ENCODE measurements at regions not wholly inside any gene's neighbourhood (a gene's known extent, or its start where the extent isn't known, plus 50 kb on each side); places are given as distances from the start of the nearest gene placed in this dataset.
"Not testable (repeated sequence)": the region's sequence is repeated elsewhere in the genome, so short reads cannot be mapped to it uniquely, and the experiment has no call there.

- no peak for DNase-seq
Measured at GRCh38 chr1:196160066-196160795, 448.0 kb downstream of the KCNT2 start.

- DNase-seq = no peak
Measured at GRCh38 chr1:196155586-196155985, 452.7 kb downstream of the KCNT2 start.

- no peak for DNase-seq
Measured at GRCh38 chr1:196152975-196153374, 455.3 kb downstream of the KCNT2 start.

- no peak for DNase-seq
Measured at GRCh38 chr1:196152086-196152485, 456.2 kb downstream of the KCNT2 start.

GRCh38 chr1:196148367-196148970 is 459.8 kb downstream of the KCNT2 start:
- no peak for DNase-seq

- no peak for DNase-seq
Measured at GRCh38 chr1:196147530-196147929, 460.7 kb downstream of the KCNT2 start.

- not testable (repeated sequence) for DNase-seq
Measured at GRCh38 chr1:196145151-196145550, 463.1 kb downstream of the KCNT2 start.

- DNase-seq = no peak
Measured at GRCh38 chr1:196144588-196144987, 463.7 kb downstream of the KCNT2 start.

GRCh38 chr1:196143602-196144342 is 464.5 kb downstream of the KCNT2 start:
- DNase-seq = no peak

- no peak for DNase-seq
Measured at GRCh38 chr1:196142111-196142640, 466.1 kb downstream of the KCNT2 start.

GRCh38 chr1:196136396-196136795 is 471.8 kb downstream of the KCNT2 start:
- no peak for DNase-seq

- DNase-seq = no peak
Measured at GRCh38 chr1:196131691-196132090, 476.5 kb downstream of the KCNT2 start.

GRCh38 chr1:196128835-196129234 is 479.4 kb downstream of the KCNT2 start:
- no peak for DNase-seq

GRCh38 chr1:196121181-196121580 is 487.1 kb downstream of the KCNT2 start:
- DNase-seq = no peak

GRCh38 chr1:196115646-196116045 is 492.6 kb downstream of the KCNT2 start:
- no peak for DNase-seq

- DNase-seq = no peak
Measured at GRCh38 chr1:196114193-196114592, 494.0 kb downstream of the KCNT2 start.

GRCh38 chr1:196108990-196109389 is 499.2 kb downstream of the KCNT2 start:
- not testable (repeated sequence) for DNase-seq

GRCh38 chr1:196105901-196106300 is 502.3 kb downstream of the KCNT2 start:
- no peak for DNase-seq

GRCh38 chr1:196102826-196103225 is 505.4 kb downstream of the KCNT2 start:
- no peak for DNase-seq

- no peak for DNase-seq
Measured at GRCh38 chr1:196098000-196098399, 510.2 kb downstream of the KCNT2 start.

- no peak for DNase-seq
Measured at GRCh38 chr1:196094821-196095220, 513.4 kb downstream of the KCNT2 start.

GRCh38 chr1:196091397-196092135 is 516.7 kb downstream of the KCNT2 start:
- DNase-seq = no peak

GRCh38 chr1:196090226-196090625 is 518.0 kb downstream of the KCNT2 start:
- DNase-seq = no peak
